ENCODE measurements at regions not wholly inside any gene's neighbourhood (a gene's known extent, or its start where the extent isn't known, plus 50 kb on each side); places are given as distances from the start of the nearest gene placed in this dataset.
"Not testable (repeated sequence)": the region's sequence is repeated elsewhere in the genome, so short reads cannot be mapped to it uniquely, and the experiment has no call there.

DNA sequence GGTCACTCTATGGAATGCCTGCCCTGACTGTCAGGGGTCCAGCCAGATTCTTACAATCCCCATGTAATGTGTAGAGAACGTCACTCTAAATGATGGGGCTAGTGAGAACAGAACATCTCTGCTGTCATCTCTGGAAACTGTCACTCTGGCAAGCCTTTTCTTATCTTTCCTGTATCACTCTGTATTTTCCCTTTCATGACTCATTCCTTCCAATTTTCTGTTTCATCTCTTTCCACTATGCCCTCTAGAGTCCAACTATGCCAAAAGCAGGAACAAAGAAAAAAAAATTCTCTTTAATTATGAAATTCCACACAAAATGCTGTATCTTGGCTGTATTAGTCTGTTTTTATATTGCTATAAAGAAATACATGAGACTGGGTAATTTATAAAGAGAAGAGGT, 608.8 kb downstream of the ADCYAP1 start:
- Histone ChIP-seq H3K4me3 (ENCODE audit: low read length) (no peak overlapping the region), H3K27me3 (ENCODE audit: control insufficient read depth, insufficient read depth, low read length, poor library complexity, severe bottlenecking) (no peaks in the 10 kb centered on the region), H3K9me3 (ENCODE audit: control insufficient read depth, low read length) (no peaks in the 10 kb centered on the region), H3K9ac (ENCODE audit: extremely low read depth, low read length, poor library complexity, severe bottlenecking) (no peak overlapping the region), H3K4me1 (ENCODE audit: control insufficient read depth, insufficient read depth, low read length) (no peaks in the 10 kb centered on the region), H3K27ac (ENCODE audit: low read depth, low read length) (no peak overlapping the region), H3K36me3 (ENCODE audit: control insufficient read depth, insufficient read depth, low read length) (no peaks in the 10 kb centered on the region)
- 79 to 100% methylated on average over 1 of the region's 1 CpG for WGBS, 2 experiments (ENCODE audit: insufficient coverage in 1 of 2, insufficient read length in 1 of 2)
- Mint-ChIP-seq H3K9me3 (no peaks in the 10 kb centered on the region), H3K4me3 (no peak overlapping the region), H3K27me3 (ENCODE audit: insufficient read depth) (no peaks in the 10 kb centered on the region), H3K4me1 (no peaks in the 10 kb centered on the region), H3K36me3 (ENCODE audit: low read depth) (no peaks in the 10 kb centered on the region), H3K27ac (no peak overlapping the region)
- TF ChIP-seq, protein P1, sequence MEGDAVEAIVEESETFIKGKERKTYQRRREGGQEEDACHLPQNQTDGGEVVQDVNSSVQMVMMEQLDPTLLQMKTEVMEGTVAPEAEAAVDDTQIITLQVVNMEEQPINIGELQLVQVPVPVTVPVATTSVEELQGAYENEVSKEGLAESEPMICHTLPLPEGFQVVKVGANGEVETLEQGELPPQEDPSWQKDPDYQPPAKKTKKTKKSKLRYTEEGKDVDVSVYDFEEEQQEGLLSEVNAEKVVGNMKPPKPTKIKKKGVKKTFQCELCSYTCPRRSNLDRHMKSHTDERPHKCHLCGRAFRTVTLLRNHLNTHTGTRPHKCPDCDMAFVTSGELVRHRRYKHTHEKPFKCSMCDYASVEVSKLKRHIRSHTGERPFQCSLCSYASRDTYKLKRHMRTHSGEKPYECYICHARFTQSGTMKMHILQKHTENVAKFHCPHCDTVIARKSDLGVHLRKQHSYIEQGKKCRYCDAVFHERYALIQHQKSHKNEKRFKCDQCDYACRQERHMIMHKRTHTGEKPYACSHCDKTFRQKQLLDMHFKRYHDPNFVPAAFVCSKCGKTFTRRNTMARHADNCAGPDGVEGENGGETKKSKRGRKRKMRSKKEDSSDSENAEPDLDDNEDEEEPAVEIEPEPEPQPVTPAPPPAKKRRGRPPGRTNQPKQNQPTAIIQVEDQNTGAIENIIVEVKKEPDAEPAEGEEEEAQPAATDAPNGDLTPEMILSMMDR (conservative IDR thresholded peaks at IDR 0.05) = peak; percentile 20
- no peak for DNase-seq

DNA sequence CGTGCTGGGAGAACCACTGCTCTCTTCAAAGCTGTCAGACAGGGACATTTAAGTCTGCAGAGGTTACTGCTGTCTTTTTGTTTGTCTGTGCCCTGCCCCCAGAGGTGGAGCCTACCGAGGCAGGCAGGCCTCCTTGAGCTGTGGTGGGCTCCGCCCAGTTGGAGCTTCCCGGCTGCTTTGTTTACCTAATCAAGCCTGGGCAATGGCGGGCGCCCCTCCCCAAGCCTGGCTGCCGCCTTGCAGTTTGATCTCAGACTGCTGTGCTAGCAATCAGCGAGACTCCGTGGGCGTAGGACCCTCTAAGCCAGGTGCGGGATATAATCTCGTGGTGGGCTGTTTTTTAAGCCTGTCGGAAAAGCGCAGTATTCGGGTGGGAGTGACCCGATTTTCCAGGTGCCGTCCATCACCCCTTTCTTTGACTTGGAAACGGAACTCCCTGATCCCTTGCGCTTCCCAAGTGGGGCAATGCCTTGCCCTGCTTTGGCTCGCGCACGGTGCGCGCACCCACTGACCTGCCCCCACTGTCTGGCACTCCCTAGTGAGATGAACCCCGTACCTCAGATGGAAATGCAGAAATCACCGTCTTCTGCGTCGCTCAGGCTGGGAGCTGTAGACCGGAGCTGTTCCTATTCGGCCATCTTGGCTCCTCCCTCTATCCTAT, 617.0 kb downstream of the ADCYAP1 start:
- H3K36me3 Mint-ChIP-seq (ENCODE audit: low read depth); H3K4me1 Mint-ChIP-seq; H3K27ac ChIP-seq (ENCODE audit: low read depth, low read length); H3K36me3 ChIP-seq (ENCODE audit: control insufficient read depth, insufficient read depth, low read length); H3K27me3 Mint-ChIP-seq (ENCODE audit: insufficient read depth); H3K9me3 Mint-ChIP-seq; H3K4me1 ChIP-seq (ENCODE audit: control insufficient read depth, insufficient read depth, low read length); H3K27me3 ChIP-seq (ENCODE audit: control insufficient read depth, insufficient read depth, low read length, poor library complexity, severe bottlenecking); H3K9ac ChIP-seq (ENCODE audit: extremely low read depth, low read length, poor library complexity, severe bottlenecking); H3K4me3 ChIP-seq (ENCODE audit: low read length); DNase-seq; H3K9me3 ChIP-seq (ENCODE audit: control insufficient read depth, low read length): not testable (repeated sequence)
- WGBS, 2 experiments (ENCODE audit: insufficient coverage in 1 of 2, insufficient read length in 1 of 2) = 80 to 97% methylated on average over 7 to 26 of the region's 30 CpGs
- Mint-ChIP-seq H3K4me3 (peak overlapping the region; percentile 56), H3K27ac (peak overlapping the region; percentile 82)

DNA sequence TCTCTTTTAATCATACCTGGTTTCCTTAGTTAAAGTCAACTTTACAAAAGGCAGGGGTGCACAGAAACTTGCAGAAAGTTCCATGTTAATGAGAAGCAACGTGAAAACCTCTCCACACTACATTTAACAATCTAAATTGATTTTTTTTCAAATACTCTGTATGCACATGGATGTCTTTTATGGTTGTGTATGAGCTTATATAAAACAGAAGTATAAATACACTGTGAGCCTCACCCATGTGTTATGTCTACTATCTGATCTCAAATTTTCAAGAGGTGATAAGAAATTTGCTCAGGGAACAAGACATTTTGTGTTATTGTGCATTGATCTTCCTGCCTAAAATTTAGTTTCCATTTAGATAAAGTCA, 617.6 kb downstream of the ADCYAP1 start:
- DNase-seq = no peak
- no peak overlapping the region for H3K4me3 ChIP-seq (ENCODE audit: low read length)
- Mint-ChIP-seq H3K4me1 (peaks cover 4% of the 10 kb centered on the region), H3K4me3 (peak overlapping the region; percentile 56), H3K9me3 (peaks cover 9% of the 10 kb centered on the region), H3K27me3 (ENCODE audit: insufficient read depth) (no peaks in the 10 kb centered on the region), H3K36me3 (ENCODE audit: low read depth) (peaks cover 1% of the 10 kb centered on the region), H3K27ac (peak overlapping the region; percentile 82)
- WGBS, 2 experiments (ENCODE audit: insufficient coverage in 1 of 2, insufficient read length in 1 of 2) = 100% methylated on average over 1 of the region's 1 CpG; no CpG with 5 or more reads in 1 of the 2 experiments
- TF ChIP-seq, protein P1 (conservative IDR thresholded peaks at IDR 0.05) = no peak
- H3K9ac ChIP-seq (ENCODE audit: extremely low read depth, low read length, poor library complexity, severe bottlenecking) = no peak overlapping the region
- no peaks in the 10 kb centered on the region for H3K27me3 ChIP-seq (ENCODE audit: control insufficient read depth, insufficient read depth, low read length, poor library complexity, severe bottlenecking)
- peaks cover 4% of the 10 kb centered on the region for H3K4me1 ChIP-seq (ENCODE audit: control insufficient read depth, insufficient read depth, low read length)
- H3K9me3 ChIP-seq (ENCODE audit: control insufficient read depth, low read length) = peaks cover 4% of the 10 kb centered on the region
- H3K27ac ChIP-seq (ENCODE audit: low read depth, low read length) = no peak overlapping the region
- no peaks in the 10 kb centered on the region for H3K36me3 ChIP-seq (ENCODE audit: control insufficient read depth, insufficient read depth, low read length)

DNA sequence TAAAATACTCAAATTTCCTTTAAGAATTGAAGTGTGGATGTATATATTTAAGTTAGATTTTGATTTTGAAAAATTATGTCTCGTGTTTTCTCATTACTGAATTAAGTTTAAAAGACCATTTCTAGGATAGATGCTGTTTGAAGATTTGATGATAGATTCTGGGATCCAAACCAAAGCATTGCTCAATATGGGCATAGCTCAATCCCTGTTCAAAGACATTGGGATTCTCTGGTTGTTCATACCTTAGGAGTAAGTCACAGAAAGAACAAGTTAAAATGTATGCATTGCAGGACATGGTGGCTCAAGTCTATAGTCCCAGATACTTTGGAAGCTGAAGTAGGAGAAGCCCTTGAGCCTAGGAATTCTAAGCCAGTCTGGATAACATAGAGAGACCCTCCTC, 622.3 kb downstream of the ADCYAP1 start:
- Histone ChIP-seq H3K4me1 (ENCODE audit: control insufficient read depth, insufficient read depth, low read length) (peaks cover 7% of the 10 kb centered on the region), H3K4me3 (ENCODE audit: low read length) (peak overlapping the region; percentile 31), H3K27ac (ENCODE audit: low read depth, low read length) (no peak overlapping the region), H3K36me3 (ENCODE audit: control insufficient read depth, insufficient read depth, low read length) (no peaks in the 10 kb centered on the region), H3K27me3 (ENCODE audit: control insufficient read depth, insufficient read depth, low read length, poor library complexity, severe bottlenecking) (no peaks in the 10 kb centered on the region), H3K9me3 (ENCODE audit: control insufficient read depth, low read length) (peaks cover 4% of the 10 kb centered on the region), H3K9ac (ENCODE audit: extremely low read depth, low read length, poor library complexity, severe bottlenecking) (no peak overlapping the region)
- TF ChIP-seq, protein P1 (conservative IDR thresholded peaks at IDR 0.05) = no peak
- Mint-ChIP-seq H3K9me3 (peaks cover 5% of the 10 kb centered on the region), H3K4me3 (no peak overlapping the region), H3K27ac (no peak overlapping the region), H3K27me3 (ENCODE audit: insufficient read depth) (peaks cover 2% of the 10 kb centered on the region), H3K36me3 (ENCODE audit: low read depth) (no peaks in the 10 kb centered on the region), H3K4me1 (peaks cover 23% of the 10 kb centered on the region)
- no peak for DNase-seq
- WGBS, 2 experiments (ENCODE audit: insufficient coverage in 1 of 2, insufficient read length in 1 of 2) = 91% methylated on average over 1 of the region's 1 CpG; no CpG with 5 or more reads in 1 of the 2 experiments
